SU-DHL-6 (cell line): ENCODE measurements at regions not wholly inside any gene's neighbourhood (a gene's known extent, or its start where the extent isn't known, plus 50 kb on each side); places are given as distances from the start of the nearest gene placed in this dataset.

Source experiments
- H2AFZ ChIP-seq: fragments of 200-600 bp; sonication (generic); 2 replicates; pipeline ENCODE4 v1.6.1; 2014; ENCODE audit warnings: low read depth, mild to moderate bottlenecking, moderate library complexity, mixed read lengths, antibody characterized with exemption, low read length; ENCODE audit not compliant: severe bottlenecking
- H3F3A ChIP-seq: fragments of 200-600 bp; shearing (Covaris generic); 2 replicates; pipeline ENCODE4 v1.6.0; 2016; ENCODE audit warnings: antibody characterized with exemption, mild to moderate bottlenecking; ENCODE audit not compliant: insufficient read depth
- H3K27ac ChIP-seq: fragments of 200-600 bp; sonication (generic); 2 replicates; pipeline ENCODE4 v1.5.1; 2016; ENCODE audit warnings: low read depth, mild to moderate bottlenecking, low read length, moderate library complexity, mixed read lengths
- H3K27me3 ChIP-seq: fragments of 200-600 bp; sonication (generic), shearing (Covaris generic); 2 replicates; pipeline ENCODE4 v1.6.0; 2014; ENCODE audit warnings: mild to moderate bottlenecking, low read length
- H3K36me3 ChIP-seq: fragments of 200-600 bp; sonication (generic); 2 replicates; pipeline ENCODE4 v1.6.1; 2014; ENCODE audit warnings: mild to moderate bottlenecking, low read length, mixed read lengths
- H3K4me2 ChIP-seq: fragments of 300-600, 200-600 bp; shearing (Covaris generic), sonication (generic); 2 replicates; pipeline ENCODE4 v1.6.0; 2014; ENCODE audit warnings: low read length, low read depth, mild to moderate bottlenecking; ENCODE audit not compliant: poor library complexity, severe bottlenecking
- H3K4me3 ChIP-seq: fragments of 200-600 bp; sonication (generic); 2 replicates; pipeline ENCODE4 v1.5.1; 2014; ENCODE audit warnings: antibody characterized with exemption, low read length, mild to moderate bottlenecking, mixed read lengths; ENCODE audit not compliant: insufficient read depth, poor library complexity, severe bottlenecking
- H3K79me2 ChIP-seq: fragments of 200-600 bp; sonication (generic); 2 replicates; pipeline ENCODE4 v1.6.1; 2014; ENCODE audit warnings: mild to moderate bottlenecking, low read length, moderate library complexity; ENCODE audit not compliant: insufficient read depth
- H3K9ac ChIP-seq: fragments of 200-600 bp; sonication (generic); 2 replicates; pipeline ENCODE4 v1.7.0; 2014; ENCODE audit warnings: mild to moderate bottlenecking, low read length
- H3K9me2 ChIP-seq: fragments of 200-600 bp; sonication (generic); replicated peaks from 2 replicates; pipeline ENCODE4 v1.6.1; 2014; ENCODE audit warnings: low read length; ENCODE audit not compliant: insufficient read depth
- H3K9me3 ChIP-seq: fragments of 200-600 bp; sonication (generic); 2 replicates; pipeline ENCODE4 v1.6.1; 2014; ENCODE audit warnings: low read length, mixed read lengths; ENCODE audit not compliant: insufficient read depth
- H4K20me1 ChIP-seq: fragments of 200-600 bp; sonication (generic); 2 replicates; pipeline ENCODE4 v1.6.1; 2014; ENCODE audit warnings: low read depth, mild to moderate bottlenecking, antibody characterized with exemption, low read length, moderate library complexity, mixed read lengths
- CTCF ChIP-seq: fragments of 200-600 bp; sonication (generic); IDR thresholded peaks from one replicate; pipeline ENCODE4 v1.5.1; 2017; ENCODE audit warnings: antibody characterized with exemption, mild to moderate bottlenecking, low read length, moderate library complexity; ENCODE audit not compliant: insufficient read depth, poor library complexity, severe bottlenecking
- EZH2phosphoT487 ChIP-seq: fragments of 200-600 bp; sonication (generic), shearing (Covaris generic); conservative IDR thresholded peaks from 2 replicates; pipeline ENCODE4 v1.6.1; 2018; ENCODE audit warnings: mild to moderate bottlenecking, antibody characterized with exemption, low read length, moderate library complexity, mixed read lengths

- H3K79me2 ChIP-seq = no peaks in the 10 kb centered on the region
- H3K27me3 ChIP-seq = no peaks in the 10 kb centered on the region
- H3K9me3 ChIP-seq = no peaks in the 10 kb centered on the region
- H3K36me3 ChIP-seq = no peaks in the 10 kb centered on the region
- no peak overlapping the region for H3K4me3 ChIP-seq
- no peak overlapping the region for H2AFZ ChIP-seq
- H3K9me2 ChIP-seq = no peaks in the 10 kb centered on the region
- H4K20me1 ChIP-seq = no peaks in the 10 kb centered on the region
- no peak overlapping the region for H3K4me2 ChIP-seq
- TF ChIP-seq CTCF (no peak), EZH2phosphoT487 (no peak)
- H3K27ac ChIP-seq = no peak overlapping the region
- no peaks in the 10 kb centered on the region for H3F3A ChIP-seq
- H3K9ac ChIP-seq = no peak overlapping the region
Measured at GRCh38 chr14:98122527-98122926, 1149.5 kb downstream of the BCL11B start.

DNA sequence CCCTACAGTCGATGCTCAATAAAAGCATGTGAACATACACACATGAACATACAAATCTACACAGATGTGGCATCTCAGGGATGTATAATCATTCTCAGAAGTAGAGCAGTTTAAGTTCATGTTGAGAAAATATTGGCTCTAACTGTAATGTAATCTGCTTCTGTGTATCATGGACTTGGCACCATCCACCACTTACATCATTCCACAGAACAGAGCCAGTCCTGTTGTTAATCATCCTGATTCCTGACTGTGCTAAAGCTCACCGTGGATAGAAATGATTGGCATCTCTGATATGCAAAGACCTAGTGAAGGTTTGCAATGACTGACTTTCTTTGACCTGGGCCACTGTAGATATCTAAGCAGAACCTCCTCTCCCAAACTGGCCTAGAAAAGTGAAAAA is 1141.3 kb downstream of the BCL11B start:
- H3K27me3 ChIP-seq = no peaks in the 10 kb centered on the region
- no peak overlapping the region for H3K9ac ChIP-seq
- no peak overlapping the region for H3K4me2 ChIP-seq
- no peak overlapping the region for H2AFZ ChIP-seq
- no peak overlapping the region for H3K4me3 ChIP-seq
- no peaks in the 10 kb centered on the region for H3K36me3 ChIP-seq
- no peaks in the 10 kb centered on the region for H4K20me1 ChIP-seq
- no peak overlapping the region for H3K27ac ChIP-seq
- no peaks in the 10 kb centered on the region for H3K79me2 ChIP-seq
- H3K9me3 ChIP-seq = no peaks in the 10 kb centered on the region
- H3K9me2 ChIP-seq = no peaks in the 10 kb centered on the region; the same call in 1 of the 2 replicates
- H3F3A ChIP-seq = no peaks in the 10 kb centered on the region
- no peak for TF ChIP-seq CTCF
- TF ChIP-seq EZH2phosphoT487 = no peak

DNA sequence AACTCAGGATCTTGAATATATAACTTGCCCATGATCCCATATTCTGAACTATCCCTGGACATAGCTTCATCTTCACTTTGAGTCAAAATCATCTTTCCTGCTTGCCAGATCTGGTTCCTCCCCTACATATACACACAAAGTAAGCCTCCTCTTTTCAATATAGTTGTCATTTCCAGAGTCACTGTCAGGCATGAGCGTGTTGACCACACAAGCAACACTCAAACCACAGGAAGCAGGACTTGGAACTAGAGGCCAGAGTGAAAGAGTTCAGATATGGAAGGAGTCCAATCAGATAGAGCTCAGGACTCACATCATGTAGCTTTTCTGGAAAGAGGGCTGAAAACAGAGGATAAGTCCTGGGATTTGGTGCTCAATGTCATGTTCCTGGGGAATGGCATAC is 1140.6 kb downstream of the BCL11B start:
- no peak overlapping the region for H3K4me3 ChIP-seq
- no peaks in the 10 kb centered on the region; the same call in 1 of the 2 replicates for H3K9me2 ChIP-seq
- H3K79me2 ChIP-seq = no peaks in the 10 kb centered on the region
- no peaks in the 10 kb centered on the region for H3K36me3 ChIP-seq
- no peak overlapping the region for H3K4me2 ChIP-seq
- H3K9ac ChIP-seq = no peak overlapping the region
- H3F3A ChIP-seq = no peaks in the 10 kb centered on the region
- H3K9me3 ChIP-seq = no peaks in the 10 kb centered on the region
- H3K27ac ChIP-seq = no peak overlapping the region
- no peaks in the 10 kb centered on the region for H4K20me1 ChIP-seq
- TF ChIP-seq EZH2phosphoT487 (no peak), CTCF (no peak)
- no peak overlapping the region for H2AFZ ChIP-seq
- H3K27me3 ChIP-seq = no peaks in the 10 kb centered on the region

DNA sequence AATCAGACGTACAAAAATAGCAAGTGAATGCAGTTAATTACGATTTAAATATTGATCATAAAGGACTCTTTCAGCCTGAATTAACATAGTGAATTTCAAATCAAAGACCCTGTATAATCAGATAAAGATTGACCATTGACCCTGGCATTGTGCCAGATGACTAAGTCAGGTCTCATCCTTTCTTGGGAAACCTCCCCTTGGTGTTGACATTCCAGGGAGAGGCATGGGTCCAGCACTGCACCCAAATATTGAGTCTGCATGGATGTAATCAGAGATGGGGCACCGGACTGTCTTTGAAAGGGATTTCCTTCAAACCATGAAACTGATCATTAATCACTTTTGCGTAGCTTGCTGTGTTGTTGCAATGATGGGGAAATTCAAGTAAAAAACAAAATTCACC is 1138.2 kb downstream of the BCL11B start:
- Histone ChIP-seq H3K79me2 (no peaks in the 10 kb centered on the region), H3K4me3 (no peak overlapping the region), H3K27me3 (no peaks in the 10 kb centered on the region), H3K4me2 (no peak overlapping the region), H3K27ac (no peak overlapping the region), H3K36me3 (no peaks in the 10 kb centered on the region), H3F3A (no peaks in the 10 kb centered on the region), H3K9me3 (no peaks in the 10 kb centered on the region), H4K20me1 (no peaks in the 10 kb centered on the region), H3K9me2 (no peaks in the 10 kb centered on the region), H3K9ac (no peak overlapping the region), H2AFZ (no peak overlapping the region)
- TF ChIP-seq EZH2phosphoT487 (no peak), CTCF (no peak)
